Testis (tissue), 2 donors: ENCODE measurements at regions not wholly inside any gene's neighbourhood (a gene's known extent, or its start where the extent isn't known, plus 50 kb on each side); places are given as distances from the start of the nearest gene placed in this dataset.

Source experiments
- CTCF ChIP-seq, 3 experiments: fragments of 450-650 bp in 2 of 3; fragments of 200-600 bp in 1 of 3; sonication (generic) in 1 of 3; IDR thresholded peaks; one replicate each; pipeline ENCODE4 v1.5.1; 2016 to 2019; ENCODE audit warnings: antibody characterized with exemption in 3 of 3, mild to moderate bottlenecking in 2 of 3, moderate library complexity in 1 of 3
- POLR2A ChIP-seq: fragments of 450-650 bp; IDR thresholded peaks from one replicate; pipeline ENCODE4 v1.6.1; 2017; ENCODE audit warnings: antibody characterized with exemption, mild to moderate bottlenecking, moderate library complexity

GRCh38 chr7:31423994-31424393 lies 83.5 kb upstream of the NEUROD6 start:
- TF ChIP-seq POLR2A (no peak), CTCF (IDR thresholded peaks at IDR 0.05) (no peak)
